BLaER1 treated with 17β-estradiol and CSF1 and Interleukin-3, amounts not matched to agents 10 nM and 100 nM (cell line): ENCODE measurements at regions not wholly inside any gene's neighbourhood (a gene's known extent, or its start where the extent isn't known, plus 50 kb on each side); places are given as distances from the start of the nearest gene placed in this dataset.

Experiments
- H3K27ac ChIP-seq, 11 experiments: shearing (Covaris generic); formaldehyde crosslinking; 2 replicates each; pipeline ENCODE4 v1.8.1; 2022
- H3K27me3 ChIP-seq, 11 experiments: shearing (Covaris generic); formaldehyde crosslinking; 2 replicates each; pipeline ENCODE4 v1.8.1; 2022
- H3K36me3 ChIP-seq, 11 experiments: shearing (Covaris generic); formaldehyde crosslinking; 2 replicates each; pipeline ENCODE4 v1.8.1; 2022
- H3K4me1 ChIP-seq, 10 experiments: shearing (Covaris generic); formaldehyde crosslinking; 2 replicates each; pipeline ENCODE4 v1.8.1; 2022
- H3K4me2 ChIP-seq, 11 experiments: shearing (Covaris generic); formaldehyde crosslinking; 2 replicates each; pipeline ENCODE4 v1.8.1; 2022
- H3K4me3 ChIP-seq, 10 experiments: shearing (Covaris generic); formaldehyde crosslinking; 2 replicates each; pipeline ENCODE4 v1.8.1; 2022
- H3K9ac ChIP-seq, 11 experiments: shearing (Covaris generic); formaldehyde crosslinking; 2 replicates each; pipeline ENCODE4 v1.8.1; 2022
- H3K9me3 ChIP-seq, 11 experiments: shearing (Covaris generic); formaldehyde crosslinking; replicated peaks in 1 of 11; 2 replicates each; pipeline ENCODE4 v1.8.1; 2022
- H4K20me1 ChIP-seq, 11 experiments: shearing (Covaris generic); formaldehyde crosslinking; 2 replicates each; pipeline ENCODE4 v1.8.1; 2022
- Cebpa-rat ChIP-seq, 11 experiments: shearing (Covaris generic); IDR thresholded peaks; 2 replicates each; pipeline ENCODE4 v1.8.1; 2022

DNA sequence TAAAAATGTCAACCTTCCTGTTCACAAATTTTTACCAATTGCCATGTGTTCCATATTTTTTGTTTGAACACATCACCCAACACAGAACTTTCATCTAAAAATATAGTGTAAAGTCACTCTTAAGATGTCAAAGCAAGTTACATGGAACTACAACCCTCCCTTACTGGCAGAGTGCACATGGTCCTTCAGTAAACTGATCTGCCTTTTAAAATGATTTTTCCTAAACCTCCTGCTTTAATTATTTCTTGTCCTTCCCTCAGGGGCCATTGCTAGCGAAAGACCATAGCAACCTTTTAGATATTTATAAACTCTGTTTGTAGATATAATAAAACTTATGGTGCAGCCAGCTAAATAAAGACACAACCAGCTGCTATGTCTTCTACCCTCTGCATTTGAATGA, 255.2 kb upstream of the FAR2 start:
- H3K27ac ChIP-seq = no peak overlapping the region
- no peaks in the 10 kb centered on the region for H3K27me3 ChIP-seq

DNA sequence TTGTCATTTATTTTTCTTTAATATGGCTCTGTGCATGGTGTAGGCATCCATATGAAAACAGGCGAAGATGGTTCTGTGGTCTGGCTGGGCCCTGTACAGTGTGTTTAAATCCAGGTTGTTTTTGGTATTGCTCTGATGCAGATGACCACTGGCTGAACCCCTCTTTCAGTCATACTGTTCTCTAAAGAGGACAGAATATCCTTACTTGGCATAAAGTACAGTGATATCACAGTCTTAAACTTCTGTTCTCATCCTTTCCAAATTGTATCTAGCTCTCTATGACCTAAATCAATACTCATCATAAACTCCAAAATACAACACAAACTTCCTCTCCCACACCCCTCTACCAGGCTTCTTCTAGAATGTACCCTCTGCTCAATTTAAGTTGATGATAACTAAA, 252.7 kb upstream of the FAR2 start:
- Histone ChIP-seq H3K9ac (no peak overlapping the region), H3K4me1 (no peaks in the 10 kb centered on the region), H3K27me3 (no peaks in the 10 kb centered on the region), H4K20me1 (no peaks in the 10 kb centered on the region), H3K4me2 (no peak overlapping the region), H3K27ac (no peak overlapping the region), H3K4me3 (no peak overlapping the region), H3K36me3 (peaks cover 0 to 6% (median 0%) of the 10 kb centered on the region in 11 experiments; a peak in 1 of 22 replicates), H3K9me3 (peaks cover 16 to 29% (median 20%) of the 10 kb centered on the region in 11 experiments)
- TF ChIP-seq Cebpa-rat (IDR thresholded peaks at IDR 0.05) = no peak

More for the DNA sequence above, 255.2 kb upstream of the FAR2 start:
- no peaks in the 10 kb centered on the region for H4K20me1 ChIP-seq
- H3K36me3 ChIP-seq = no peaks in the 10 kb centered on the region
- no peak overlapping the region for H3K9ac ChIP-seq
- H3K4me2 ChIP-seq = no peak overlapping the region
- H3K9me3 ChIP-seq = peaks cover 0 to 7% (median 0%) of the 10 kb centered on the region in 11 experiments; a peak in 4 of 22 replicates
- H3K4me1 ChIP-seq = no peaks in the 10 kb centered on the region
- H3K4me3 ChIP-seq = no peak overlapping the region
- TF ChIP-seq Cebpa-rat (IDR thresholded peaks at IDR 0.05) = no peak

- H3K4me1 ChIP-seq = no peaks in the 10 kb centered on the region
- H3K4me2 ChIP-seq = no peak overlapping the region
Observed at GRCh38 chr12:28898038-28898437, 251.0 kb upstream of the FAR2 start.

GRCh38 chr12:28899951-28900350, 249.1 kb upstream of the FAR2 start:
- Histone ChIP-seq H3K27ac (no peak overlapping the region), H3K9me3 (peaks cover 25 to 38% (median 28%) of the 10 kb centered on the region in 11 experiments), H4K20me1 (no peaks in the 10 kb centered on the region), H3K27me3 (no peaks in the 10 kb centered on the region), H3K4me3 (no peak overlapping the region), H3K4me2 (no peak overlapping the region), H3K9ac (no peak overlapping the region), H3K36me3 (peaks cover 0 to 6% (median 0%) of the 10 kb centered on the region in 11 experiments; a peak in 1 of 22 replicates), H3K4me1 (no peaks in the 10 kb centered on the region)
- no peak for TF ChIP-seq Cebpa-rat (IDR thresholded peaks at IDR 0.05)

More at GRCh38 chr12:28898038-28898437, 251.0 kb upstream of the FAR2 start:
- Histone ChIP-seq H3K4me3 (no peak overlapping the region), H3K36me3 (peaks cover 0 to 6% (median 0%) of the 10 kb centered on the region in 11 experiments; a peak in 1 of 22 replicates), H3K27me3 (no peaks in the 10 kb centered on the region), H3K27ac (no peak overlapping the region), H3K9me3 (peaks cover 25 to 38% (median 28%) of the 10 kb centered on the region in 11 experiments), H3K9ac (no peak overlapping the region), H4K20me1 (no peaks in the 10 kb centered on the region)
- no peak for TF ChIP-seq Cebpa-rat (IDR thresholded peaks at IDR 0.05)

GRCh38 chr12:28905220-28905955, 243.7 kb upstream of the FAR2 start:
- H4K20me1 ChIP-seq = no peaks in the 10 kb centered on the region
- H3K27me3 ChIP-seq = no peaks in the 10 kb centered on the region
- no peak overlapping the region for H3K27ac ChIP-seq

GRCh38 chr12:28908646-28909045, 240.4 kb upstream of the FAR2 start:
- Histone ChIP-seq H3K36me3 (no peaks in the 10 kb centered on the region), H3K9me3 (peaks cover 16 to 31% (median 20%) of the 10 kb centered on the region in 11 experiments), H3K27me3 (no peaks in the 10 kb centered on the region), H3K9ac (no peak overlapping the region), H3K4me2 (no peak overlapping the region), H4K20me1 (no peaks in the 10 kb centered on the region), H3K4me1 (no peaks in the 10 kb centered on the region), H3K4me3 (no peak overlapping the region), H3K27ac (no peak overlapping the region)
- no peak for TF ChIP-seq Cebpa-rat (IDR thresholded peaks at IDR 0.05)

More at GRCh38 chr12:28905220-28905955, 243.7 kb upstream of the FAR2 start:
- no peak overlapping the region for H3K4me2 ChIP-seq
- no peak overlapping the region for H3K9ac ChIP-seq
- no peak overlapping the region for H3K4me3 ChIP-seq
- TF ChIP-seq Cebpa-rat (IDR thresholded peaks at IDR 0.05) = no peak
- no peaks in the 10 kb centered on the region for H3K4me1 ChIP-seq
- peaks cover 0 to 6% (median 0%) of the 10 kb centered on the region in 11 experiments; a peak in 1 of 22 replicates for H3K36me3 ChIP-seq
- H3K9me3 ChIP-seq = peaks cover 22 to 36% (median 25%) of the 10 kb centered on the region in 11 experiments

DNA sequence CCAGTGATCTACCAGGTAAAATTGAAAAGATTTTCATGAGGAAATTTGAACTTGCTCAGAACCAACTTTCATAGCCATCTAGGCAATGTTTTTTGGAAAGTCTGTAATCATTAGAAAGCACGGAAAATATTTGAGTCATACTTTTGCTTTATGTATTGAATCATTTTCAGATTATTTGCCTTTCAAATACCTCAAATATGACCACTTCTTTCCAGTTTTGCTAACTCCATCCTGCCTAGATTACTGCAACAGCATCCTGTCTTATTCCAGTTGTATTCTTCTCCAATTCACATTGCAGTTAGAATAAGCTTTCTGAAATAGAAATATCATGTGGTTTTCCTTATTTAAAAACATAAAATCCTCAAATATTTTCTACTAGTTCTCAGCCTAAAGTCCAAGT, 239.8 kb upstream of the FAR2 start:
- no peak overlapping the region for H3K27ac ChIP-seq
- no peak for TF ChIP-seq Cebpa-rat (IDR thresholded peaks at IDR 0.05)
- no peak overlapping the region for H3K9ac ChIP-seq
- no peaks in the 10 kb centered on the region for H3K27me3 ChIP-seq
- H3K9me3 ChIP-seq = peaks cover 22 to 37% (median 26%) of the 10 kb centered on the region in 11 experiments
- H3K4me2 ChIP-seq = no peak overlapping the region
- H3K36me3 ChIP-seq = no peaks in the 10 kb centered on the region; a peak in 1 of 22 replicates
- H4K20me1 ChIP-seq = no peaks in the 10 kb centered on the region
- no peak overlapping the region for H3K4me3 ChIP-seq
- H3K4me1 ChIP-seq = no peaks in the 10 kb centered on the region

DNA sequence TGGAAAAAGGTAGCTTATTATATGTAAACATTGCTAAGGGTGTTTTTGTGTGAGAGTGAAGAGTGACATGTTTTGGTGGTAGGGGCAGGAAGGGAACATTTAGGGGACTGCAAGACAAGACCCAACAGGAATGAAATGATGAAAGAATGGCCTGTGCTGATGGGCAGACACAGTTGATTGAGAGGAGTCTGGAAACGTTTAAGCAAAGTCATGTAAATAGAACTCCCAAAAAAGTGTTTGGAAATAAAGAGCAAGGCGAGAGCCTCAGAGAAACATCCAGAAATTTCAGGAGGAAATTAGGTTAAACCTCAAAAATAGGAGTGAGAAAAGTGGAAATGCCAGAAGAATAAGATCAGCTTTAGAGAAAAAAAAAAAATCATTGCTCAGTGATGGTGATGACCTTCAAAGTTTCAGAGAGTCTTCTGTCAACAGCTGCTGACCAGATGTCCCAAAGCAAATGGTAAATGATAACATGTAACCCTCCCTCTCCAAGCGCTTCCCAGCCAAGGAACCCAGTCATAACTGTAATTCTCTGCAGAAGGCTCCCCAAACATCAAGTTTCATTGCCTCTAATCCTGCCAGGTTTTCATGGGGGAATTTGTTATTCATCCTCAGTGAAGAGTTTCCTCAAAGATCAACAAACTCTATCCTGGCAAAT, 223.2 kb upstream of the FAR2 start:
- no peak overlapping the region for H3K9ac ChIP-seq
- H4K20me1 ChIP-seq = no peaks in the 10 kb centered on the region
- H3K4me2 ChIP-seq = no peak overlapping the region
- H3K27ac ChIP-seq = no peak overlapping the region
- H3K4me3 ChIP-seq = no peak overlapping the region
- peaks cover 0 to 23% (median 8%) of the 10 kb centered on the region in 11 experiments; a peak in 15 of 22 replicates for H3K9me3 ChIP-seq
- H3K4me1 ChIP-seq = no peaks in the 10 kb centered on the region
- H3K27me3 ChIP-seq = no peaks in the 10 kb centered on the region
- H3K36me3 ChIP-seq = no peaks in the 10 kb centered on the region
- TF ChIP-seq Cebpa-rat (IDR thresholded peaks at IDR 0.05) = no peak

GRCh38 chr12:28930704-28931103, 218.4 kb upstream of the FAR2 start:
- TF ChIP-seq Cebpa-rat (IDR thresholded peaks at IDR 0.05) = no peak
- Histone ChIP-seq H3K4me3 (no peak overlapping the region), H4K20me1 (no peaks in the 10 kb centered on the region), H3K27ac (no peak overlapping the region), H3K4me1 (no peaks in the 10 kb centered on the region), H3K27me3 (no peaks in the 10 kb centered on the region), H3K9ac (no peak overlapping the region), H3K36me3 (no peaks in the 10 kb centered on the region), H3K4me2 (no peak overlapping the region), H3K9me3 (peaks cover 0 to 9% (median 0%) of the 10 kb centered on the region in 11 experiments; a peak in 2 of 22 replicates)
